K562 (cell line): ENCODE measurements at regions not wholly inside any gene's neighbourhood (a gene's known extent, or its start where the extent isn't known, plus 50 kb on each side); places are given as distances from the start of the nearest gene placed in this dataset.

Experiments
- ATF7 ChIP-seq: fragments of 450-650 bp; IDR thresholded peaks from 2 replicates; pipeline ENCODE4 v1.7.1; 2014; ENCODE audit warnings: mild to moderate bottlenecking, moderate library complexity
- CREB1 ChIP-seq, 2 experiments: sonication (generic) in 1 of 2; formaldehyde crosslinking in 1 of 2; IDR thresholded peaks; 2 replicates each; pipeline versions ENCODE4 v1.6.1 to v1.8.0; 2012 to 2022; ENCODE audit warnings: inconsistent platforms in 1 of 2, mild to moderate bottlenecking in 1 of 2, missing genetic modification reagents in 1 of 2, moderate library complexity in 1 of 2
- ILK ChIP-seq: fragments of 450-650 bp; IDR thresholded peaks from 2 replicates; pipeline ENCODE4 v1.6.1; 2016; ENCODE audit warnings: missing genetic modification characterization, low read depth, mild to moderate bottlenecking, missing compliant biosample characterization, moderate library complexity, borderline replicate concordance
- MIER1 ChIP-seq: fragments of 450-650 bp; IDR thresholded peaks from 2 replicates; pipeline ENCODE4 v1.6.1; 2016; ENCODE audit warnings: antibody characterized with exemption, mild to moderate bottlenecking, low read depth
- NFIC ChIP-seq: fragments of 450-650 bp; IDR thresholded peaks from 2 replicates; pipeline ENCODE4 v1.6.1; 2017; ENCODE audit warnings: mild to moderate bottlenecking, inconsistent platforms
- PKNOX1 ChIP-seq: fragments of 450-650 bp; IDR thresholded peaks from 2 replicates; pipeline ENCODE4 v1.6.1; 2016
- POU5F1 ChIP-seq: fragments of 150-350 bp; IDR thresholded peaks from 2 replicates; pipeline ENCODE4 v1.6.1; 2014; ENCODE audit warnings: borderline replicate concordance, low read length, low read depth, mild to moderate bottlenecking; ENCODE audit not compliant: partially characterized antibody
- PPARD ChIP-seq: fragments of 250-450 bp; sonication (Bioruptor Pico); IDR thresholded peaks from 2 replicates; pipeline ENCODE4 v1.8.0; 2022; ENCODE audit warnings: inconsistent platforms, mild to moderate bottlenecking, moderate library complexity
- RFX7 ChIP-seq: fragments of 250-450 bp; sonication (Bioruptor Pico); IDR thresholded peaks from 2 replicates; pipeline ENCODE4 v1.5.1; 2021; ENCODE audit warnings: mild to moderate bottlenecking
- SMAD1 ChIP-seq: fragments of 150-350 bp; IDR thresholded peaks from 2 replicates; pipeline ENCODE4 v1.6.1; 2014; ENCODE audit warnings: low read length, low read depth; ENCODE audit not compliant: partially characterized antibody
- SRSF1 ChIP-seq: fragments of 200-400 bp; formaldehyde crosslinking; IDR thresholded peaks from 2 replicates; pipeline ENCODE4 v1.6.1; 2017; ENCODE audit warnings: mild to moderate bottlenecking, low read depth, low read length, moderate library complexity
- TOE1 ChIP-seq, 2 experiments: fragments of 450-650 bp in 1 of 2; sonication (generic) in 1 of 2; formaldehyde crosslinking in 1 of 2; IDR thresholded peaks; 2 replicates each; pipeline versions ENCODE4 v1.7.1 to v1.8.0; 2016 to 2022; ENCODE audit warnings: borderline replicate concordance in 2 of 2, mild to moderate bottlenecking in 2 of 2, antibody characterized with exemption in 1 of 2, inconsistent platforms in 1 of 2, low read depth in 1 of 2, missing genetic modification reagents in 1 of 2, moderate library complexity in 1 of 2
- ZBTB43 ChIP-seq: sonication (generic); formaldehyde crosslinking; IDR thresholded peaks from 2 replicates; pipeline ENCODE4 v1.8.0; 2023; ENCODE audit warnings: mild to moderate bottlenecking, missing genetic modification reagents
- ZNF146 ChIP-seq: IDR thresholded peaks from one replicate; pipeline ENCODE4 v1.6.1; 2018; ENCODE audit warnings: missing compliant biosample characterization; ENCODE audit not compliant: unreplicated experiment
- ZNF395 ChIP-seq: fragments of 200-800 bp; sonication (Bioruptor generic); IDR thresholded peaks from 2 replicates; pipeline ENCODE4 v1.6.1; 2017; ENCODE audit warnings: missing genetic modification characterization, missing compliant biosample characterization
- ZNF398 ChIP-seq: fragments of 250-450 bp; sonication (Bioruptor Pico); IDR thresholded peaks from 2 replicates; pipeline ENCODE4 v1.8.0; 2021; ENCODE audit warnings: moderate library complexity, mild to moderate bottlenecking, inconsistent platforms
- ZNF639 ChIP-seq, 2 experiments: fragments of 200-800 bp in 1 of 2; sonication (Bioruptor generic) in 1 of 2; sonication (generic) in 1 of 2; formaldehyde crosslinking in 1 of 2; IDR thresholded peaks in 1 of 2; conservative IDR thresholded peaks in 1 of 2; 2 replicates each; pipeline versions ENCODE4 v1.5.0 to v1.6.1; 2016 to 2020; ENCODE audit warnings: missing compliant biosample characterization in 1 of 2, missing genetic modification characterization in 1 of 2, missing genetic modification reagents in 1 of 2
- ZNF77 ChIP-seq: fragments of 250-450 bp; sonication (Bioruptor Pico); IDR thresholded peaks from 2 replicates; pipeline ENCODE4 v1.5.0; 2020
- ZSCAN29 ChIP-seq: fragments of 450-650 bp; IDR thresholded peaks from 2 replicates; pipeline ENCODE4 v1.6.1; 2017

- 0 out of 2 replicates have a peak, but pooled peaks have one; percentile 24 for TF ChIP-seq PKNOX1
- no peak for TF ChIP-seq ZNF77 (CRISPR knock-in tag)
- TF ChIP-seq ZNF395 (CRISPR knock-in tag), result 0 out of 2 replicates have a peak, but pooled peaks have one; percentile 36
- peak; percentile 45; the same call in 1 of the 2 replicates for TF ChIP-seq MIER1
- TF ChIP-seq SRSF1, result no peak
- no peak for TF ChIP-seq RFX7 (CRISPR knock-in tag)
- no peak for TF ChIP-seq ZBTB43 (CRISPR knock-in tag)
- no peak for TF ChIP-seq ZNF398
- TF ChIP-seq CREB1 (IDR thresholded peaks at IDR 0.05), result no peak; the same call in 1 of the 2 replicates
- no peak for TF ChIP-seq CREB1 (CRISPR knock-in tag; IDR thresholded peaks at IDR 0.05)
- TF ChIP-seq PPARD (CRISPR knock-in tag), result no peak
- no peak for TF ChIP-seq ZNF639 (CRISPR knock-in tag; conservative IDR thresholded peaks at IDR 0.05 in 1 of 2, IDR thresholded peaks at IDR 0.05 in 1 of 2)
- TF ChIP-seq ZNF146 (CRISPR knock-in tag), result no peak
- TF ChIP-seq POU5F1, result no peak
- 0 out of 2 replicates have a peak, but pooled peaks have one; percentile 20 for TF ChIP-seq TOE1 (IDR thresholded peaks at IDR 0.05; ENCODE audit: borderline replicate concordance)
- TF ChIP-seq TOE1 (CRISPR knock-in tag; IDR thresholded peaks at IDR 0.05; ENCODE audit: borderline replicate concordance, low read depth), result no peak
- TF ChIP-seq ILK (tag), result no peak
- TF ChIP-seq SMAD1, result no peak
- no peak for TF ChIP-seq ATF7
- TF ChIP-seq NFIC, result peak; percentile 64
- no peak for TF ChIP-seq ZSCAN29
Observed at GRCh38 chr6:28802417-28803336, 121.1 kb downstream of the TRIM27 start (continued).
